Neural progenitor cell (in vitro differentiated cells): ENCODE measurements at regions not wholly inside any gene's neighbourhood (a gene's known extent, or its start where the extent isn't known, plus 50 kb on each side); places are given as distances from the start of the nearest gene placed in this dataset.

Source experiments
- EZH2 ChIP-seq: fragments of 200-600 bp; sonication (generic); IDR thresholded peaks from 2 replicates; pipeline ENCODE4 v1.6.1; 2017; ENCODE audit warnings: antibody characterized with exemption, mild to moderate bottlenecking, moderate library complexity
- EZH2phosphoT487 ChIP-seq: fragments of 200-600 bp; sonication (generic); IDR thresholded peaks from 2 replicates; pipeline ENCODE4 v1.6.1; 2017; ENCODE audit warnings: antibody characterized with exemption
- TF ChIP-seq, protein P1 (sequence below): fragments of 200-600 bp; sonication (generic); IDR thresholded peaks from 2 replicates; pipeline ENCODE4 v1.5.1; 2017; ENCODE audit warnings: antibody characterized with exemption, mild to moderate bottlenecking

DNA sequence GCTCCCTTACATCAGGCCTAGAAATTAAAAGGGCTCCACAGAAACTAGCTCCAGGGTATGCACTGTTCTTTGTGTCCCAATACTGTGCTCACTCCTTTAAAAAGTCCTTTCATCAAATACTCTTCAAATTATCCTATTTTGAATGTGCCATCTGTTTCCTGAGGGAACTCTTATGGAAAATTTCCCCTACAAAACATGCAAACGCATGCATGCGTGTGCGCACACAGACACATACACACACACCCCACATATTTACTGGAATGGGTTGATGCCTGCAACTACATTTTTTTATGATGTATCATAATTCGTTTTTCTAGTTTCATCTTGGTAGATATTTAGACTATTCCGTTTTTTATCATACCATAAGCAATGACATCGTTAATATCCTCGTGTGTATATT is 351.2 kb upstream of the KIF2B start:
- TF ChIP-seq, protein P1, sequence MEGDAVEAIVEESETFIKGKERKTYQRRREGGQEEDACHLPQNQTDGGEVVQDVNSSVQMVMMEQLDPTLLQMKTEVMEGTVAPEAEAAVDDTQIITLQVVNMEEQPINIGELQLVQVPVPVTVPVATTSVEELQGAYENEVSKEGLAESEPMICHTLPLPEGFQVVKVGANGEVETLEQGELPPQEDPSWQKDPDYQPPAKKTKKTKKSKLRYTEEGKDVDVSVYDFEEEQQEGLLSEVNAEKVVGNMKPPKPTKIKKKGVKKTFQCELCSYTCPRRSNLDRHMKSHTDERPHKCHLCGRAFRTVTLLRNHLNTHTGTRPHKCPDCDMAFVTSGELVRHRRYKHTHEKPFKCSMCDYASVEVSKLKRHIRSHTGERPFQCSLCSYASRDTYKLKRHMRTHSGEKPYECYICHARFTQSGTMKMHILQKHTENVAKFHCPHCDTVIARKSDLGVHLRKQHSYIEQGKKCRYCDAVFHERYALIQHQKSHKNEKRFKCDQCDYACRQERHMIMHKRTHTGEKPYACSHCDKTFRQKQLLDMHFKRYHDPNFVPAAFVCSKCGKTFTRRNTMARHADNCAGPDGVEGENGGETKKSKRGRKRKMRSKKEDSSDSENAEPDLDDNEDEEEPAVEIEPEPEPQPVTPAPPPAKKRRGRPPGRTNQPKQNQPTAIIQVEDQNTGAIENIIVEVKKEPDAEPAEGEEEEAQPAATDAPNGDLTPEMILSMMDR = no peak
- TF ChIP-seq EZH2 (no peak), EZH2phosphoT487 (no peak)
